ENCODE measurements at regions not wholly inside any gene's neighbourhood (a gene's known extent, or its start where the extent isn't known, plus 50 kb on each side); places are given as distances from the start of the nearest gene placed in this dataset.

GRCh38 chr2:57979158-57979557 lies 67.4 kb upstream of the VRK2 start:
- TF ChIP-seq CTCF (IDR thresholded peaks at IDR 0.05): no peak
- TF ChIP-seq POLR2A (IDR thresholded peaks at IDR 0.05): no peak
- TF ChIP-seq POLR2AphosphoS5 (IDR thresholded peaks at IDR 0.05): no peak
- TF ChIP-seq EP300 (IDR thresholded peaks at IDR 0.05): no peak
